Neural cell (in vitro differentiated cells): ENCODE measurements at regions not wholly inside any gene's neighbourhood (a gene's known extent, or its start where the extent isn't known, plus 50 kb on each side); places are given as distances from the start of the nearest gene placed in this dataset.

Source experiments
- H2AFZ ChIP-seq: fragments of 200-600, 300-800 bp; sonication (generic), shearing (Covaris generic); 2 replicates; pipeline ENCODE4 v1.6.0; 2014; ENCODE audit warnings: low read depth, mild to moderate bottlenecking, antibody characterized with exemption, low read length, moderate library complexity
- H3F3A ChIP-seq: fragments of 200-600 bp; shearing (Covaris generic); 2 replicates; pipeline ENCODE4 v1.6.1; 2016; ENCODE audit warnings: mild to moderate bottlenecking, moderate library complexity, mixed read lengths, antibody characterized with exemption, low read length; ENCODE audit not compliant: insufficient read depth, poor library complexity, severe bottlenecking
- H3K27ac ChIP-seq: fragments of 200-600, 300-800 bp; sonication (generic), shearing (Covaris generic); 2 replicates; pipeline ENCODE4 v1.5.1; 2014; ENCODE audit warnings: mild to moderate bottlenecking, low read length, moderate library complexity
- H3K27me3 ChIP-seq: fragments of 300-800, 200-600 bp; sonication (generic), shearing (Covaris generic); 2 replicates; pipeline ENCODE4 v1.6.0; 2014; ENCODE audit warnings: mild to moderate bottlenecking, low read depth, low read length, moderate library complexity; ENCODE audit not compliant: insufficient read depth
- H3K36me3 ChIP-seq: fragments of 300-800, 200-600 bp; sonication (generic), shearing (Covaris generic); 2 replicates; pipeline ENCODE4 v1.5.1; 2014; ENCODE audit warnings: mild to moderate bottlenecking, antibody characterized with exemption, low read length, moderate library complexity; ENCODE audit not compliant: insufficient read depth
- H3K4me2 ChIP-seq: fragments of 300-800, 200-600 bp; sonication (generic), shearing (Covaris generic); 2 replicates; pipeline ENCODE4 v1.6.0; 2014; ENCODE audit warnings: mild to moderate bottlenecking, low read length
- H3K4me3 ChIP-seq: fragments of 300-800, 200-600 bp; sonication (generic), shearing (Covaris generic); 2 replicates; pipeline ENCODE4 v1.5.1; 2014; ENCODE audit warnings: mild to moderate bottlenecking, low read length, moderate library complexity
- H3K79me2 ChIP-seq: fragments of 200-600 bp; shearing (Covaris generic); replicated peaks from 2 replicates; pipeline ENCODE4 v1.6.0; 2014; ENCODE audit warnings: mild to moderate bottlenecking, low read length, moderate library complexity; ENCODE audit not compliant: insufficient read depth
- H3K9ac ChIP-seq: fragments of 300-800, 200-600 bp; sonication (generic), shearing (Covaris generic); 2 replicates; pipeline ENCODE4 v1.6.1; 2016; ENCODE audit warnings: mild to moderate bottlenecking, low read length, mixed read lengths
- H3K9me2 ChIP-seq: fragments of 200-600 bp; shearing (Covaris generic); 2 replicates; pipeline ENCODE4 v1.6.1; 2016; ENCODE audit warnings: mild to moderate bottlenecking, low read length, mixed read lengths; ENCODE audit not compliant: insufficient read depth
- H3K9me3 ChIP-seq: fragments of 200-600, 300-800 bp; sonication (generic), shearing (Covaris generic); 2 replicates; pipeline ENCODE4 v1.6.1; 2016; ENCODE audit warnings: mild to moderate bottlenecking, mixed run types, low read length, moderate library complexity, mixed read lengths
- H4K20me1 ChIP-seq: fragments of 200-600 bp; shearing (Covaris generic); 2 replicates; pipeline ENCODE4 v1.6.1; 2016; ENCODE audit warnings: mild to moderate bottlenecking, mixed run types; ENCODE audit not compliant: insufficient read depth
- EP300 ChIP-seq: fragments of 450-650 bp; conservative IDR thresholded peaks from 2 replicates; pipeline ENCODE4 v1.6.1; 2014; ENCODE audit warnings: antibody characterized with exemption, mild to moderate bottlenecking, moderate library complexity; ENCODE audit not compliant: poor library complexity, severe bottlenecking
- EZH2 ChIP-seq: fragments of 200-600, 300-800 bp; shearing (Covaris generic), sonication (generic); IDR thresholded peaks from 2 replicates; pipeline ENCODE4 v1.6.1; 2014; ENCODE audit warnings: antibody characterized with exemption, low read length, borderline replicate concordance, mild to moderate bottlenecking; ENCODE audit not compliant: insufficient read depth, poor library complexity, severe bottlenecking
- MXI1 ChIP-seq: fragments of 450-650 bp; conservative IDR thresholded peaks from 2 replicates; pipeline ENCODE4 v1.6.1; 2014; ENCODE audit warnings: antibody characterized with exemption, mild to moderate bottlenecking; ENCODE audit not compliant: poor library complexity, severe bottlenecking
- POLR2AphosphoS5 ChIP-seq: IDR thresholded peaks from 2 replicates; pipeline ENCODE4 v1.6.1; 2012
- RAD21 ChIP-seq: fragments of 450-650 bp; conservative IDR thresholded peaks from 2 replicates; pipeline ENCODE4 v1.6.1; 2014; ENCODE audit warnings: antibody characterized with exemption, mild to moderate bottlenecking, moderate library complexity
- SMC3 ChIP-seq: fragments of 450-650 bp; conservative IDR thresholded peaks from 2 replicates; pipeline ENCODE4 v1.6.1; 2014; ENCODE audit warnings: antibody characterized with exemption, mild to moderate bottlenecking, moderate library complexity; ENCODE audit not compliant: poor library complexity
- TAF1 ChIP-seq: IDR thresholded peaks from 2 replicates; pipeline ENCODE4 v1.6.1; 2012; ENCODE audit warnings: low read depth
- TF ChIP-seq, protein P1 (sequence below): fragments of 450-650 bp; IDR thresholded peaks from 2 replicates; pipeline ENCODE4 v1.5.1; 2014; ENCODE audit warnings: antibody characterized with exemption, mild to moderate bottlenecking, moderate library complexity; ENCODE audit not compliant: poor library complexity, severe bottlenecking
- TF ChIP-seq, protein P2 (sequence below): IDR thresholded peaks from 2 replicates; pipeline ENCODE4 v1.6.1; 2012; ENCODE audit warnings: borderline replicate concordance

DNA sequence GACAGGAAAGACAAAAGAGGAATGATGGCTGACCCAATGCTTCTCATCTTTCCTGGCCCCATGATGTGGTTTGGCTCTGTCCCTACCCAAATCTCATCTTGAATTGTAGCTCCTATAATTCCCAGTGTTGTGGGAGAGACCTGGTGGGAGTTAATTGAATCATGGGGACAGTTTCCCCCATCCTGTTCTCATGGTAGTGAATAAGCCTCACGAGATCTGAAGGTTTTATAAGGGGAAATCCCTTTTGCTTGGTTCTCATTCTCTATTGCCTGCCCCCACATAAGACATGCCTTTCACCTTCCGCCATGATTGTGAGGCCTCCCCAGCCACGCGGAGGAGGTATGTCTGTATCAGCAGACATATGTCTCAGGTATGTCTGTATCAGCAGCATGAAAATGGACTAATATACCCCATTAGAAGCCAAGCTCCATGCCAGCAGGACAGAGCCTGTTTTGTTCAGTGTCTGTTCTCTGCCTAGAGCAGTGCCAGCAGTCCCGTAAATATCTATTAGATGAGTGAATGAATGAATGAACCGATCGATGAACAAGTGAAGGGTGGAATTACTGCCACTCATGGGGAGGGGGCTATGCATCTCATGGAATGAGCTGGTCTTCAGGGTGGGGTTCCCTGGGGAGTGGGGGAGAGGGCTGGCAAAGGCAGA is 304.4 kb downstream of the SOX9 start:
- Histone ChIP-seq H2AFZ (no peak overlapping the region), H3K4me3 (no peak overlapping the region), H3F3A (no peaks in the 10 kb centered on the region), H3K27ac (no peak overlapping the region), H3K36me3 (no peaks in the 10 kb centered on the region), H3K9me3 (no peaks in the 10 kb centered on the region), H3K79me2 (no peaks in the 10 kb centered on the region), H3K27me3 (no peaks in the 10 kb centered on the region), H3K4me2 (no peak overlapping the region), H3K9ac (no peak overlapping the region), H3K9me2 (no peaks in the 10 kb centered on the region), H4K20me1 (no peaks in the 10 kb centered on the region)
- TF ChIP-seq POLR2AphosphoS5 (no peak), SMC3 (no peak), MXI1 (no peak), RAD21 (no peak), TAF1 (no peak), EZH2 (no peak), EP300 (no peak)
- TF ChIP-seq, protein P1, sequence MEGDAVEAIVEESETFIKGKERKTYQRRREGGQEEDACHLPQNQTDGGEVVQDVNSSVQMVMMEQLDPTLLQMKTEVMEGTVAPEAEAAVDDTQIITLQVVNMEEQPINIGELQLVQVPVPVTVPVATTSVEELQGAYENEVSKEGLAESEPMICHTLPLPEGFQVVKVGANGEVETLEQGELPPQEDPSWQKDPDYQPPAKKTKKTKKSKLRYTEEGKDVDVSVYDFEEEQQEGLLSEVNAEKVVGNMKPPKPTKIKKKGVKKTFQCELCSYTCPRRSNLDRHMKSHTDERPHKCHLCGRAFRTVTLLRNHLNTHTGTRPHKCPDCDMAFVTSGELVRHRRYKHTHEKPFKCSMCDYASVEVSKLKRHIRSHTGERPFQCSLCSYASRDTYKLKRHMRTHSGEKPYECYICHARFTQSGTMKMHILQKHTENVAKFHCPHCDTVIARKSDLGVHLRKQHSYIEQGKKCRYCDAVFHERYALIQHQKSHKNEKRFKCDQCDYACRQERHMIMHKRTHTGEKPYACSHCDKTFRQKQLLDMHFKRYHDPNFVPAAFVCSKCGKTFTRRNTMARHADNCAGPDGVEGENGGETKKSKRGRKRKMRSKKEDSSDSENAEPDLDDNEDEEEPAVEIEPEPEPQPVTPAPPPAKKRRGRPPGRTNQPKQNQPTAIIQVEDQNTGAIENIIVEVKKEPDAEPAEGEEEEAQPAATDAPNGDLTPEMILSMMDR = no peak
- TF ChIP-seq, protein P2, sequence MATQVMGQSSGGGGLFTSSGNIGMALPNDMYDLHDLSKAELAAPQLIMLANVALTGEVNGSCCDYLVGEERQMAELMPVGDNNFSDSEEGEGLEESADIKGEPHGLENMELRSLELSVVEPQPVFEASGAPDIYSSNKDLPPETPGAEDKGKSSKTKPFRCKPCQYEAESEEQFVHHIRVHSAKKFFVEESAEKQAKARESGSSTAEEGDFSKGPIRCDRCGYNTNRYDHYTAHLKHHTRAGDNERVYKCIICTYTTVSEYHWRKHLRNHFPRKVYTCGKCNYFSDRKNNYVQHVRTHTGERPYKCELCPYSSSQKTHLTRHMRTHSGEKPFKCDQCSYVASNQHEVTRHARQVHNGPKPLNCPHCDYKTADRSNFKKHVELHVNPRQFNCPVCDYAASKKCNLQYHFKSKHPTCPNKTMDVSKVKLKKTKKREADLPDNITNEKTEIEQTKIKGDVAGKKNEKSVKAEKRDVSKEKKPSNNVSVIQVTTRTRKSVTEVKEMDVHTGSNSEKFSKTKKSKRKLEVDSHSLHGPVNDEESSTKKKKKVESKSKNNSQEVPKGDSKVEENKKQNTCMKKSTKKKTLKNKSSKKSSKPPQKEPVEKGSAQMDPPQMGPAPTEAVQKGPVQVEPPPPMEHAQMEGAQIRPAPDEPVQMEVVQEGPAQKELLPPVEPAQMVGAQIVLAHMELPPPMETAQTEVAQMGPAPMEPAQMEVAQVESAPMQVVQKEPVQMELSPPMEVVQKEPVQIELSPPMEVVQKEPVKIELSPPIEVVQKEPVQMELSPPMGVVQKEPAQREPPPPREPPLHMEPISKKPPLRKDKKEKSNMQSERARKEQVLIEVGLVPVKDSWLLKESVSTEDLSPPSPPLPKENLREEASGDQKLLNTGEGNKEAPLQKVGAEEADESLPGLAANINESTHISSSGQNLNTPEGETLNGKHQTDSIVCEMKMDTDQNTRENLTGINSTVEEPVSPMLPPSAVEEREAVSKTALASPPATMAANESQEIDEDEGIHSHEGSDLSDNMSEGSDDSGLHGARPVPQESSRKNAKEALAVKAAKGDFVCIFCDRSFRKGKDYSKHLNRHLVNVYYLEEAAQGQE = no peak

DNA sequence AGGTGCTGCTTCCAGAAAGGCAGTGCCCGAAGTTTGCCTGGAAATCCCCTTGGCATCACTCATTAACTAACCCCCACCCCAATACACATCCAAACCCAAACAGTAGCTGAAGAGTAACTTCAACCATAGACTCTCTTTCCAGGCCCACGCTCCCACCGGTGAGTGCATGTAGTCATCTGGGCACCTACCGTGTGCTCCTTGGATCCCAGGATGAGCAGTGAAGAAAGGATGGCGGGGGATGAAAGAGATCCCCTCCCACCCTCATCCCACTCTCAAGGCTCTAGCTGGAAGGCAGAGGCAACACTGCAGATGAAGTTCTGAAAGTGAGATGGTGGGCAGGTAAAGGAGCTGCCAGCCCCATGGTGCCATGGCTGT is 305.0 kb downstream of the SOX9 start:
- no peaks in the 10 kb centered on the region for H3F3A ChIP-seq
- H3K36me3 ChIP-seq = no peaks in the 10 kb centered on the region
- no peak overlapping the region for H2AFZ ChIP-seq
- no peaks in the 10 kb centered on the region for H4K20me1 ChIP-seq
- H3K9me3 ChIP-seq = no peaks in the 10 kb centered on the region
- H3K4me3 ChIP-seq = no peak overlapping the region
- H3K4me2 ChIP-seq = no peak overlapping the region
- no peak overlapping the region for H3K27ac ChIP-seq
- no peaks in the 10 kb centered on the region for H3K9me2 ChIP-seq
- TF ChIP-seq SMC3 = no peak
- TF ChIP-seq POLR2AphosphoS5 = no peak
- no peak for TF ChIP-seq MXI1
- no peaks in the 10 kb centered on the region for H3K79me2 ChIP-seq
- H3K27me3 ChIP-seq = no peaks in the 10 kb centered on the region
- H3K9ac ChIP-seq = no peak overlapping the region
